NT2/D1 (cell line): ENCODE measurements at regions not wholly inside any gene's neighbourhood (a gene's known extent, or its start where the extent isn't known, plus 50 kb on each side); places are given as distances from the start of the nearest gene placed in this dataset.

Source experiments
- DNase-seq: peaks from one replicate; pipeline ENCODE4 v3.0.0-alpha.2; 2011; ENCODE audit warnings: low read depth, low spot score
- H3K27me3 ChIP-seq: 2 replicates; pipeline ENCODE4 v1.6.0; 2011; ENCODE audit warnings: mild to moderate bottlenecking; ENCODE audit not compliant: insufficient read length, insufficient read depth
- H3K36me3 ChIP-seq: 2 replicates; pipeline ENCODE4 v1.6.1; 2011; ENCODE audit warnings: mild to moderate bottlenecking, low read length, mixed read lengths; ENCODE audit not compliant: insufficient read depth, insufficient read length
- H3K4me1 ChIP-seq: 2 replicates; pipeline ENCODE4 v1.5.1; 2011; ENCODE audit not compliant: insufficient read depth, insufficient read length
- H3K4me3 ChIP-seq: 2 replicates; pipeline ENCODE4 v1.5.1; 2011; ENCODE audit warnings: low read depth; ENCODE audit not compliant: insufficient read length
- H3K9ac ChIP-seq: 2 replicates; pipeline ENCODE4 v1.6.0; 2011; ENCODE audit warnings: low read depth; ENCODE audit not compliant: insufficient read length
- H3K9me3 ChIP-seq: 2 replicates; pipeline ENCODE4 v1.5.1; 2011; ENCODE audit warnings: mild to moderate bottlenecking, low read length; ENCODE audit not compliant: insufficient read depth
- SUZ12 ChIP-seq: IDR thresholded peaks from 2 replicates; pipeline ENCODE4 v1.6.1; 2011; ENCODE audit not compliant: insufficient read length, insufficient read depth; ENCODE audit errors: extremely low read depth
- YY1 ChIP-seq: IDR thresholded peaks from 2 replicates; pipeline ENCODE4 v1.6.1; 2011; ENCODE audit not compliant: insufficient read length, insufficient read depth
- ZNF274 ChIP-seq: IDR thresholded peaks from 2 replicates; pipeline ENCODE4 v1.6.1; 2011; ENCODE audit warnings: mild to moderate bottlenecking, low read depth, low read length

DNA sequence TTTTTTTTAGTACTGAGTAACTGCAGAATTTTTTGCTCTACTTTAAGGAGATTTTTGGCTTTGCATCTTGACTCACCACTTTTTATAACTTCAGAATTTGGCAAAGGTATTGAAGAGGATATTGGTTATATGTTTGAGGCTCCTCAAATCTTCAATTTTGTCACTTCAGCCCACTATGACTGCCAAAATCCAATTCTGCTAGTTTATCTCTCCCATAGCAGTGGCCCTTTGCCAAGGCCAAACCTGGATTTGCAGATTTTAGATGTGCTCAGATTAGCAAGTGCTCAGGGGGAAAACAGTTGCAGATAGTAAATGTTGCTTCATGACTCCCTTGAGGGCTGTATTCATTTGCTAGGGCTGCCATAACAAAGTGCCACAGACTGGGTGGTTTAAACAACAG, 427.5 kb downstream of the ADRA2A start:
- DNase-seq: no peak
- no peak overlapping the region for H3K4me3 ChIP-seq
- H3K27me3 ChIP-seq: no peaks in the 10 kb centered on the region
- no peaks in the 10 kb centered on the region for H3K36me3 ChIP-seq
- TF ChIP-seq SUZ12 (no peak), ZNF274 (no peak), YY1 (no peak)
- H3K9ac ChIP-seq: no peak overlapping the region
- H3K4me1 ChIP-seq: no peaks in the 10 kb centered on the region
- H3K9me3 ChIP-seq: peaks cover 11% of the 10 kb centered on the region

DNA sequence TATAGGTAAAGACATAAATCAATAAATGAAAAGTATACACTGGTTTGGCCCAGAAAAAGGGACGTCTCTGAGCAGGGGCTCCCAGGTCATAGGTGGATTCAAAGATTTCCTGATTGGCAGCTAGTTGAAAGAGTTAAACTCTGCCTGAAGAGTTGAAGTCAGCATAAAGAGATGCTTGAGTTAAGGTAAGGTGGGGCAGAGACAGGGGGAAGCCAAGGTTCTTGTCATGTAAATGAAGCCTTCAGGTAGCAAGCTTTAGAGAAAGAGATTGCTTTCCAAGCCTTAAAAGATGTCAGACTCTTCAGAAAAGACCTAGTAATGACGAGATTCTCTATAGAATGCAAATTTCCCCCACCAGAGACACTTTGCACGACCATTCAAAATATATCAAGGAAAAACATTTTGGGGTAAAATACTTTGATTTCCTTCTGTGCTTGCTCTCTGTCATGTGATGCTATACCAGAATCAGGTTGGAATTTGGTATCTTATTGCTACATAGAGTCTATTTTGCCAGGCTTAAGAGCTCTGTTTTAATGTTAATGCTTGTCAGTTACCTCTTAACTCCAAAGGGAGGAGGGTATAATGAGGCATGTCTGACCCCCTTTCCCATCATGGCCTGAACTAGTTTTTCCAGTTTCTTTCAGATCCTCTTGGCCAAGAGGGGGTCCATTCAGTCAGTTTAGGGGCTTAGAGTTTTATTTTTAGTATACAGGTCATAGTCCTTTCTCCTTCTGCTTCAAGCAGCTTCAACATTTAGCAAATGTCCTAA, 429.6 kb downstream of the ADRA2A start:
- Histone ChIP-seq H3K4me1 (no peaks in the 10 kb centered on the region), H3K9ac (no peak overlapping the region), H3K4me3 (no peak overlapping the region), H3K27me3 (no peaks in the 10 kb centered on the region), H3K36me3 (no peaks in the 10 kb centered on the region), H3K9me3 (peaks cover 11% of the 10 kb centered on the region)
- TF ChIP-seq YY1: no peak
- TF ChIP-seq ZNF274: no peak
- no peak for TF ChIP-seq SUZ12
- DNase-seq: no peak

DNA sequence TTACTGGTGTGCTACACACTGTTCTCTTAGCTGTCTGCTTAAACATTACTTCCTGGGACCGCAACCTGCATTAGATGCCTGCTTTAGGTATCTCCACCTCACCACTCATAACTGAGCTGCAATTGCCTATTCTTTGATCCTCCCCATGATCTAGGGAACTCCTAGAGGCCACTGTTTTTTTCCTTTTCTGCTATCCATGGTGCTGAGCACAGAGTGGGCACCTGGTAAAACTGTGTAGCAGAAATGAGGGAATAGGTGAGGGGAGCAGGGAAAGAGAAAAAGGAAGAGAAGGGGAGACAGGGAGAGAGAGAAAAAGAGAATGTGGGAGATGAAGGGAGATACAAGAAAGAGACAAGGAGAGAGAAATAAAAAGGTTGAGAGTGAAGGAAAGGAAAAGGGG, 434.9 kb downstream of the ADRA2A start:
- no peak for DNase-seq
- Histone ChIP-seq H3K27me3 (no peaks in the 10 kb centered on the region), H3K4me1 (no peaks in the 10 kb centered on the region), H3K4me3 (no peak overlapping the region), H3K9ac (no peak overlapping the region), H3K36me3 (no peaks in the 10 kb centered on the region), H3K9me3 (no peaks in the 10 kb centered on the region)
- TF ChIP-seq ZNF274 (no peak), SUZ12 (no peak), YY1 (no peak)

- Histone ChIP-seq H3K27me3 (no peaks in the 10 kb centered on the region), H3K9ac (no peak overlapping the region), H3K36me3 (no peaks in the 10 kb centered on the region), H3K9me3 (no peaks in the 10 kb centered on the region), H3K4me1 (no peaks in the 10 kb centered on the region), H3K4me3 (no peak overlapping the region)
- TF ChIP-seq SUZ12 (no peak), ZNF274 (no peak), YY1 (no peak)
- DNase-seq: no peak
These were observed 438.4 kb downstream of the ADRA2A start for GRCh38 chr10:111515264-111515663.

- DNase-seq: no peak
- no peaks in the 10 kb centered on the region for H3K4me1 ChIP-seq
- no peak overlapping the region for H3K4me3 ChIP-seq
- no peaks in the 10 kb centered on the region for H3K9me3 ChIP-seq
- no peak overlapping the region for H3K9ac ChIP-seq
- no peaks in the 10 kb centered on the region for H3K27me3 ChIP-seq
- TF ChIP-seq ZNF274 (no peak), SUZ12 (no peak), YY1 (no peak)
- H3K36me3 ChIP-seq: no peaks in the 10 kb centered on the region
These were observed 438.9 kb downstream of the ADRA2A start for GRCh38 chr10:111515706-111516105.

- no peak for TF ChIP-seq YY1
- no peak for TF ChIP-seq ZNF274
- TF ChIP-seq SUZ12: no peak
- H3K4me3 ChIP-seq: no peak overlapping the region
- H3K36me3 ChIP-seq: no peaks in the 10 kb centered on the region
- DNase-seq: no peak
- no peaks in the 10 kb centered on the region for H3K27me3 ChIP-seq
- H3K9ac ChIP-seq: no peak overlapping the region
- no peaks in the 10 kb centered on the region for H3K4me1 ChIP-seq
- H3K9me3 ChIP-seq: no peaks in the 10 kb centered on the region
These were observed 439.3 kb downstream of the ADRA2A start for GRCh38 chr10:111516144-111516543.

GRCh38 chr10:111522141-111522540, 445.3 kb downstream of the ADRA2A start:
- H3K4me1 ChIP-seq: no peaks in the 10 kb centered on the region
- TF ChIP-seq ZNF274: no peak
- H3K9me3 ChIP-seq: no peaks in the 10 kb centered on the region
- no peak overlapping the region for H3K9ac ChIP-seq
- no peak overlapping the region for H3K4me3 ChIP-seq
- no peaks in the 10 kb centered on the region for H3K27me3 ChIP-seq
- no peaks in the 10 kb centered on the region for H3K36me3 ChIP-seq
- no peak for DNase-seq

GRCh38 chr10:111522551-111522950, 445.7 kb downstream of the ADRA2A start:
- Histone ChIP-seq H3K4me3 (no peak overlapping the region), H3K9me3 (no peaks in the 10 kb centered on the region), H3K27me3 (no peaks in the 10 kb centered on the region), H3K9ac (no peak overlapping the region), H3K36me3 (no peaks in the 10 kb centered on the region), H3K4me1 (no peaks in the 10 kb centered on the region)
- no peak for DNase-seq
- TF ChIP-seq SUZ12 (no peak), ZNF274 (no peak)
